Type B pancreatic cell (in vitro differentiated cells): ENCODE measurements at regions not wholly inside any gene's neighbourhood (a gene's known extent, or its start where the extent isn't known, plus 50 kb on each side); places are given as distances from the start of the nearest gene placed in this dataset.

Source experiments
- DNase-seq: peaks from one replicate; pipeline ENCODE4 v3.0.0; 2021; ENCODE audit warnings: mixed read lengths; ENCODE audit not compliant: unreplicated experiment; ENCODE audit errors: extremely low spot score
- H3K27ac Mint-ChIP-seq: 2 replicates; pipeline ENCODE4 v1.8.0; 2021; ENCODE audit warnings: mild to moderate bottlenecking, mixed read lengths
- H3K27me3 Mint-ChIP-seq: 2 replicates; pipeline ENCODE4 v1.8.0; 2021; ENCODE audit warnings: mixed read lengths
- H3K36me3 Mint-ChIP-seq: 2 replicates; pipeline ENCODE4 v1.8.0; 2021; ENCODE audit warnings: mixed read lengths
- H3K4me1 Mint-ChIP-seq: one replicate; pipeline ENCODE4 v1.8.0; 2021; ENCODE audit warnings: mixed read lengths; ENCODE audit not compliant: unreplicated experiment
- H3K4me3 Mint-ChIP-seq: 2 replicates; pipeline ENCODE4 v1.8.0; 2021; ENCODE audit warnings: mild to moderate bottlenecking, mixed read lengths
- H3K9me3 Mint-ChIP-seq: 2 replicates; pipeline ENCODE4 v1.8.0; 2021; ENCODE audit warnings: mixed read lengths
- TF ChIP-seq, protein P1 (sequence below): fragments of 200-600 bp; sonication (generic); conservative IDR thresholded peaks from 2 replicates; pipeline ENCODE4 v1.5.0; 2021; ENCODE audit warnings: antibody characterized with exemption, mild to moderate bottlenecking

DNA sequence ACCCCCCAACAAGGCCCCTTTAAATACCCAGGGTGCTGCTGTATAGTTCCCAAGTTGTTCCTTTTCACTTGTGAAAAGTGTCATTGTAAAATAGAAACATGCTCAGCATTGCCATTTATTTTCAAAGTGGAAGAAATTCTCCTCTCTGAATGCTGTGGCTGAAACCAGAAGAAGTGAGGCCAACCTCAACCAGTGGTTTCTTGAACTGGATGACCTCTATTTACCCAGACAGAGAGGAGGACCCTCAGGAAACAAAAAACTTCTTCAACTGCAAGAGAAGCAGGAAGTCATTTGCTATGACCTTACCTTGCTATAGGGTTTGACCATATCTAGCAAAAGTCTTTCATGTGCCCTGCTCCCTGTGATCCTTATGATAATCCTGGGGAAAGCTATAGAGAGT is 209.7 kb upstream of the RARB start:
- no peak for DNase-seq
- Mint-ChIP-seq H3K9me3 (no peaks in the 10 kb centered on the region), H3K4me3 (no peak overlapping the region), H3K27ac (no peak overlapping the region), H3K27me3 (peaks cover 7% of the 10 kb centered on the region), H3K36me3 (no peaks in the 10 kb centered on the region), H3K4me1 (no peaks in the 10 kb centered on the region)
- TF ChIP-seq, protein P1, sequence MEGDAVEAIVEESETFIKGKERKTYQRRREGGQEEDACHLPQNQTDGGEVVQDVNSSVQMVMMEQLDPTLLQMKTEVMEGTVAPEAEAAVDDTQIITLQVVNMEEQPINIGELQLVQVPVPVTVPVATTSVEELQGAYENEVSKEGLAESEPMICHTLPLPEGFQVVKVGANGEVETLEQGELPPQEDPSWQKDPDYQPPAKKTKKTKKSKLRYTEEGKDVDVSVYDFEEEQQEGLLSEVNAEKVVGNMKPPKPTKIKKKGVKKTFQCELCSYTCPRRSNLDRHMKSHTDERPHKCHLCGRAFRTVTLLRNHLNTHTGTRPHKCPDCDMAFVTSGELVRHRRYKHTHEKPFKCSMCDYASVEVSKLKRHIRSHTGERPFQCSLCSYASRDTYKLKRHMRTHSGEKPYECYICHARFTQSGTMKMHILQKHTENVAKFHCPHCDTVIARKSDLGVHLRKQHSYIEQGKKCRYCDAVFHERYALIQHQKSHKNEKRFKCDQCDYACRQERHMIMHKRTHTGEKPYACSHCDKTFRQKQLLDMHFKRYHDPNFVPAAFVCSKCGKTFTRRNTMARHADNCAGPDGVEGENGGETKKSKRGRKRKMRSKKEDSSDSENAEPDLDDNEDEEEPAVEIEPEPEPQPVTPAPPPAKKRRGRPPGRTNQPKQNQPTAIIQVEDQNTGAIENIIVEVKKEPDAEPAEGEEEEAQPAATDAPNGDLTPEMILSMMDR: no peak

DNA sequence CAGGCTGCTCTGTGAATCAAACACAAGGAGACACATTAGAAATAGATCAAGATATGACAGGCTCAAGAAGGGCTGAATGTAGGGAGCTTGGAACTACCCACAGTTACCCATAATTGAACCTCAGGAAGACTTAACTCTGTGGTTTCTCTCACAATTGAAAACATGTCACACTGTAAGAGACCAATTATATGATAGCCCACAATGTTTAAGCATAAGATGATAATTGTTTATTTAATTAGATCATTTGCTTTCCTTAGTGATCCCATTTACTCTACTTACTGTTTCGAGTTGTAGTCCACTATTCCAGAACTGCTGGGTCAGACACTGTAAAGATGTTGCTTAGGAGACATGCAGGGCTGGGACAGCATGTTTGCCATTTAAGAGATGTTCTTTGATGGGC is 201.3 kb upstream of the RARB start:
- H3K9me3 Mint-ChIP-seq: no peaks in the 10 kb centered on the region
- peaks cover 5% of the 10 kb centered on the region for H3K4me1 Mint-ChIP-seq

GRCh38 chr3:25229586-25229985 is 198.5 kb upstream of the RARB start:
- DNase-seq: no peak
- Mint-ChIP-seq H3K36me3 (no peaks in the 10 kb centered on the region), H3K9me3 (no peaks in the 10 kb centered on the region), H3K27ac (no peak overlapping the region), H3K27me3 (peaks cover 23% of the 10 kb centered on the region), H3K4me3 (no peak overlapping the region), H3K4me1 (peaks cover 7% of the 10 kb centered on the region)
- TF ChIP-seq, protein P1: no peak

More for the DNA sequence above, 201.3 kb upstream of the RARB start:
- TF ChIP-seq, protein P1: no peak
- no peak overlapping the region for H3K27ac Mint-ChIP-seq
- peaks cover 21% of the 10 kb centered on the region for H3K27me3 Mint-ChIP-seq
- H3K4me3 Mint-ChIP-seq: no peak overlapping the region
- DNase-seq: no peak
- H3K36me3 Mint-ChIP-seq: no peaks in the 10 kb centered on the region

DNA sequence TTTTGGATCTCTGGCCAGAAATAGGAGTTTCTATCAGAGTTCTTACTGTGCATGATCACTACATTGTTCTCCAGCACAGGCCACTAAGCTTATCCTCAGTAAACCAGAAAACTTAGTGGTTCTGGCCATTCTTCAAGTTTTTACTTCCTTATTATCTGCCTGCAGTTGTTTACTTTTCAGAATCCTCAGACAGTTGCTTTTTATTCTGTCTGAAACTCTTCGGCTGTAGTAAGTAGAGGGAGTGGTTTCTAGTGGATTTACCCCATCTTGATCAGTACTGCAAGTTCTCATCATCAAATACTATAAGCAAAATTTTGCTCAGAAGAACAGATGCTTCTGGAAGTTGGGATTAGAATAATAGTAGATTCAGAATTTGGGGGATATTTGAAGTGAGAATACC is 193.0 kb upstream of the RARB start:
- no peak for DNase-seq
- Mint-ChIP-seq H3K4me3 (no peak overlapping the region), H3K9me3 (no peaks in the 10 kb centered on the region), H3K27ac (peak overlapping the region; percentile 80), H3K4me1 (peaks cover 12% of the 10 kb centered on the region), H3K36me3 (no peaks in the 10 kb centered on the region), H3K27me3 (peaks cover 5% of the 10 kb centered on the region)
- TF ChIP-seq, protein P1: no peak

DNA sequence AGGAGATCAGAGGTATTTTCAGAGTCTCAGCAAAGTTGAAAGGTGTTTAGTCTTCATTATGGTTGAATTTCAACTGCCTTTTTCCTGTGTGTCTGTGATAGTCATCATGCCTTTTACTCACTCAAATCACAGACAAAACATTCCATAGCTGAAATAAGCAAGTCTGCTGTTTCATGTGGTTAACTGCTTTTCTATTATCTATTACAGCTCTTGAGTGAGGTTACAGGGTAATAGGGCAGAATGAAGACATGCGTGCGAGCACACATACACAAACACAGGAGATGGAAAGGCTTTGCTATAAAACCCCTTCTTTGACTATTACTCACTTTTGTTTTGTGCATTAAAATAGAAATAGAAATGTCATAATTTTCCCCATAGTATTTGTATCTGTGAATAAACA is 192.6 kb upstream of the RARB start:
- Mint-ChIP-seq H3K4me1 (peaks cover 12% of the 10 kb centered on the region), H3K36me3 (no peaks in the 10 kb centered on the region), H3K9me3 (no peaks in the 10 kb centered on the region), H3K27ac (no peak overlapping the region), H3K4me3 (no peak overlapping the region), H3K27me3 (peaks cover 5% of the 10 kb centered on the region)
- TF ChIP-seq, protein P1: no peak
- DNase-seq: no peak

- H3K27ac Mint-ChIP-seq: no peak overlapping the region
- TF ChIP-seq, protein P1: no peak
- no peak for DNase-seq
- no peak overlapping the region for H3K4me3 Mint-ChIP-seq
- no peaks in the 10 kb centered on the region for H3K9me3 Mint-ChIP-seq
- peaks cover 12% of the 10 kb centered on the region for H3K4me1 Mint-ChIP-seq
- no peaks in the 10 kb centered on the region for H3K36me3 Mint-ChIP-seq
- H3K27me3 Mint-ChIP-seq: peaks cover 3% of the 10 kb centered on the region
Measured at GRCh38 chr3:25237602-25238001, 190.5 kb upstream of the RARB start.
